ENCODE measurements at regions not wholly inside any gene's neighbourhood (a gene's known extent, or its start where the extent isn't known, plus 50 kb on each side); places are given as distances from the start of the nearest gene placed in this dataset.
"Not testable (repeated sequence)": the region's sequence is repeated elsewhere in the genome, so short reads cannot be mapped to it uniquely, and the experiment has no call there.

GRCh38 chr21:25441835-25442234, 165.4 kb downstream of the MRPL39 start:
- intact Hi-C loops (cut with micrococcal nuclease; ENCODE audit: unreplicated experiment), result no loop called here
- BruUV-seq (replicated peaks), result no TSS peak
- Mint-ChIP-seq H3K4me3 (ENCODE audit: low read depth, unreplicated experiment) (no peak overlapping the region), H3K4me1 (ENCODE audit: low read depth, unreplicated experiment) (no peaks in the 10 kb centered on the region), H3K9me3 (ENCODE audit: low read depth, unreplicated experiment) (peaks cover 2% of the 10 kb centered on the region), H3K27ac (ENCODE audit: unreplicated experiment) (no peak overlapping the region), H3K36me3 (ENCODE audit: insufficient read depth, unreplicated experiment) (no peaks in the 10 kb centered on the region), H3K27me3 (ENCODE audit: unreplicated experiment) (no peaks in the 10 kb centered on the region)
- no peak for TF ChIP-seq CTCF (IDR thresholded peaks at IDR 0.05; ENCODE audit: unreplicated experiment)
- CTCF ChIA-PET, result no interaction called here
- DNase-seq, result no peak

- H3K27me3 Mint-ChIP-seq (ENCODE audit: unreplicated experiment); DNase-seq; H3K9me3 Mint-ChIP-seq (ENCODE audit: low read depth, unreplicated experiment); intact Hi-C loops (cut with micrococcal nuclease; ENCODE audit: unreplicated experiment); BruUV-seq (replicated peaks); H3K4me1 Mint-ChIP-seq (ENCODE audit: low read depth, unreplicated experiment); H3K4me3 Mint-ChIP-seq (ENCODE audit: low read depth, unreplicated experiment); H3K36me3 Mint-ChIP-seq (ENCODE audit: insufficient read depth, unreplicated experiment); CTCF ChIA-PET; H3K27ac Mint-ChIP-seq (ENCODE audit: unreplicated experiment): not testable (repeated sequence)
Measured at GRCh38 chr21:25437465-25437864, 169.8 kb downstream of the MRPL39 start.

GRCh38 chr21:25428537-25428936, 178.7 kb downstream of the MRPL39 start:
- TF ChIP-seq CTCF (IDR thresholded peaks at IDR 0.05; ENCODE audit: unreplicated experiment), result no peak
- intact Hi-C loops (cut with micrococcal nuclease; ENCODE audit: unreplicated experiment), result loop anchor here (10.0 kb wide), 1 partner anchor 276 kb away; no protein-coding TSS in a partner anchor
- no peaks in the 10 kb centered on the region for H3K4me1 Mint-ChIP-seq (ENCODE audit: low read depth, unreplicated experiment)
- CTCF ChIA-PET, result no interaction called here
- no peaks in the 10 kb centered on the region for H3K36me3 Mint-ChIP-seq (ENCODE audit: insufficient read depth, unreplicated experiment)
- H3K27ac Mint-ChIP-seq (ENCODE audit: unreplicated experiment), result no peak overlapping the region
- peaks cover 2% of the 10 kb centered on the region for H3K9me3 Mint-ChIP-seq (ENCODE audit: low read depth, unreplicated experiment)
- no TSS peak for BruUV-seq (replicated peaks)
- H3K27me3 Mint-ChIP-seq (ENCODE audit: unreplicated experiment), result no peaks in the 10 kb centered on the region
- no peak overlapping the region for H3K4me3 Mint-ChIP-seq (ENCODE audit: low read depth, unreplicated experiment)
- DNase-seq, result no peak

GRCh38 chr21:25427828-25428227, 179.5 kb downstream of the MRPL39 start:
- intact Hi-C loops (cut with micrococcal nuclease; ENCODE audit: unreplicated experiment), result loop anchor here (10.0 kb wide), 1 partner anchor 277 kb away; no protein-coding TSS in a partner anchor
- no TSS peak for BruUV-seq (replicated peaks)
- Mint-ChIP-seq H3K4me3 (ENCODE audit: low read depth, unreplicated experiment) (no peak overlapping the region), H3K36me3 (ENCODE audit: insufficient read depth, unreplicated experiment) (no peaks in the 10 kb centered on the region), H3K9me3 (ENCODE audit: low read depth, unreplicated experiment) (peaks cover 2% of the 10 kb centered on the region), H3K27ac (ENCODE audit: unreplicated experiment) (no peak overlapping the region), H3K4me1 (ENCODE audit: low read depth, unreplicated experiment) (no peaks in the 10 kb centered on the region), H3K27me3 (ENCODE audit: unreplicated experiment) (no peaks in the 10 kb centered on the region)
- no peak for TF ChIP-seq CTCF (IDR thresholded peaks at IDR 0.05; ENCODE audit: unreplicated experiment)
- CTCF ChIA-PET, result no interaction called here
- DNase-seq, result no peak

- no peaks in the 10 kb centered on the region for H3K4me1 Mint-ChIP-seq (ENCODE audit: low read depth, unreplicated experiment)
Measured at GRCh38 chr21:25426580-25426979, 180.7 kb downstream of the MRPL39 start.

More at GRCh38 chr21:25426580-25426979, 180.7 kb downstream of the MRPL39 start:
- no peak for TF ChIP-seq CTCF (IDR thresholded peaks at IDR 0.05; ENCODE audit: unreplicated experiment)
- intact Hi-C loops (cut with micrococcal nuclease; ENCODE audit: unreplicated experiment), result loop anchor here (10.0 kb wide), 1 partner anchor 278 kb away; no protein-coding TSS in a partner anchor
- no peak for DNase-seq
- Mint-ChIP-seq H3K27ac (ENCODE audit: unreplicated experiment) (no peak overlapping the region), H3K36me3 (ENCODE audit: insufficient read depth, unreplicated experiment) (no peaks in the 10 kb centered on the region), H3K9me3 (ENCODE audit: low read depth, unreplicated experiment) (peaks cover 2% of the 10 kb centered on the region), H3K27me3 (ENCODE audit: unreplicated experiment) (no peaks in the 10 kb centered on the region), H3K4me3 (ENCODE audit: low read depth, unreplicated experiment) (no peak overlapping the region)
- CTCF ChIA-PET, result no interaction called here
- no TSS peak for BruUV-seq (replicated peaks)

Measured in Calu3 (cell line).